NCI-H1436 (cell line): ENCODE measurements at regions not wholly inside any gene's neighbourhood (a gene's known extent, or its start where the extent isn't known, plus 50 kb on each side); places are given as distances from the start of the nearest gene placed in this dataset.
"Not testable (repeated sequence)": the region's sequence is repeated elsewhere in the genome, so short reads cannot be mapped to it uniquely, and the experiment has no call there.

Source experiments
- DNase-seq: peaks from one replicate; lab custom pipeline; 2025; lab: John Stamatoyannopoulos, UW

- DNase-seq: no peak
These were observed 647.8 kb downstream of the CDH9 start for GRCh38 chr5:26390608-26391007.

GRCh38 chr5:26388976-26389375, 649.4 kb downstream of the CDH9 start:
- DNase-seq: peak; percentile 56

GRCh38 chr5:26386532-26386931, 651.9 kb downstream of the CDH9 start:
- no peak for DNase-seq

- not testable (repeated sequence) for DNase-seq
These were observed 673.8 kb downstream of the CDH9 start for GRCh38 chr5:26364624-26365023.

GRCh38 chr5:26343801-26344325, 694.5 kb downstream of the CDH9 start:
- DNase-seq: no peak

GRCh38 chr5:26339576-26339975, 698.8 kb downstream of the CDH9 start:
- DNase-seq: no peak

- no peak for DNase-seq
These were observed 708.7 kb downstream of the CDH9 start for GRCh38 chr5:26329562-26330189.

- no peak for DNase-seq
These were observed 712.1 kb downstream of the CDH9 start for GRCh38 chr5:26326153-26326759.

GRCh38 chr5:26325432-26325831, 713.0 kb downstream of the CDH9 start:
- DNase-seq: not testable (repeated sequence)

- DNase-seq: not testable (repeated sequence)
These were observed 714.0 kb downstream of the CDH9 start for GRCh38 chr5:26324273-26324895.

GRCh38 chr5:26323794-26324193, 714.6 kb downstream of the CDH9 start:
- no peak for DNase-seq

- DNase-seq: no peak
These were observed 717.1 kb downstream of the CDH9 start for GRCh38 chr5:26321278-26321677.

- no peak for DNase-seq
These were observed 728.0 kb downstream of the CDH9 start for GRCh38 chr5:26310415-26310814.

GRCh38 chr5:26295541-26295940, 742.8 kb downstream of the CDH9 start:
- DNase-seq: no peak

- DNase-seq: no peak
These were observed 756.2 kb downstream of the CDH9 start for GRCh38 chr5:26282190-26282589.

- no peak for DNase-seq
These were observed 760.3 kb downstream of the CDH9 start for GRCh38 chr5:26278078-26278477.

- no peak for DNase-seq
These were observed 779.3 kb downstream of the CDH9 start for GRCh38 chr5:26259081-26259480.

- DNase-seq: no peak
These were observed 793.1 kb downstream of the CDH9 start for GRCh38 chr5:26245321-26245720.

- DNase-seq: no peak
These were observed 798.8 kb downstream of the CDH9 start for GRCh38 chr5:26239588-26239987.

GRCh38 chr5:26237489-26237888, 800.9 kb downstream of the CDH9 start:
- DNase-seq: no peak

GRCh38 chr5:26236936-26237335, 801.5 kb downstream of the CDH9 start:
- DNase-seq: no peak

GRCh38 chr5:26232706-26233105, 805.7 kb downstream of the CDH9 start:
- DNase-seq: no peak

- DNase-seq: no peak
These were observed 807.1 kb downstream of the CDH9 start for GRCh38 chr5:26231316-26231715.
